ENCODE measurements at regions not wholly inside any gene's neighbourhood (a gene's known extent, or its start where the extent isn't known, plus 50 kb on each side); places are given as distances from the start of the nearest gene placed in this dataset.

GRCh38 chr6:9307786-9308185 lies 872.4 kb upstream of the SLC35B3 start:
- TF ChIP-seq CTCF (IDR thresholded peaks at IDR 0.05): no peak
- no peak for TF ChIP-seq POLR2A (IDR thresholded peaks at IDR 0.05)
